Hematopoietic multipotent progenitor cell treated with erythropoietin and hydrocortisone succinate and interleukin-3 and kit ligand, for 8 days (in vitro differentiated cells): ENCODE measurements at regions not wholly inside any gene's neighbourhood (a gene's known extent, or its start where the extent isn't known, plus 50 kb on each side); places are given as distances from the start of the nearest gene placed in this dataset.
A peak's percentile ranks its signal among the peaks of the same experiment; 100 is the strongest.

Source experiments
- DNase-seq: peaks from one replicate; pipeline ENCODE4 v3.0.0-alpha.2; 2015

GRCh38 chr2:204332706-204333105 lies 212.6 kb upstream of the PARD3B start:
- no peak for DNase-seq

GRCh38 chr2:204333861-204334260 lies 211.4 kb upstream of the PARD3B start:
- DNase-seq, result no peak

- no peak for DNase-seq
These were observed 209.7 kb upstream of the PARD3B start for GRCh38 chr2:204335451-204336058.

GRCh38 chr2:204336153-204336744 lies 209.0 kb upstream of the PARD3B start:
- DNase-seq, result no peak

GRCh38 chr2:204337638-204338037 lies 207.6 kb upstream of the PARD3B start:
- DNase-seq, result no peak

DNA sequence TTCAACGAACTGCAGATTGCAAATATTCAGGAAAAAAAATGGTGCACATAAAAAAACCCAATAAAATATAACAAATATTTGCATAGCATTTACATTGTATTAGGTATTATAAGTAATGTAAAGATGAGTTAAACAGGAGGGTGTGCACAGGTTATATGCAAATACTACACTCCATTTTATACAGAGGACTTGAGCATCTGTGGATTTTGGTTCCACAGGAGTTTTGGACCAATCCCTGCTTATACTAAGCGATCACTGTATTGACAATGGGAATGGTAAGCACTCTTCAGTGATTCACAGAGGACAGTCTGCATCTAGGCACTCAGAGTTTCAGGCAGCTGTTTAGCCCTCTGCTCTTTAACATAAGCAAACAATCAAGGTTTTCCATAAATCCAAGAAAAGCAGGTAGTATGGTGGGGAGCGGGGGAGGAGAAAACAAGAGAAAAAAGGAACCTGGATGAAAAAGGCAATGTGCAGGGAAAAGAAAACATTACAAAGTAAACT lies 206.0 kb upstream of the PARD3B start:
- no peak for DNase-seq

DNA sequence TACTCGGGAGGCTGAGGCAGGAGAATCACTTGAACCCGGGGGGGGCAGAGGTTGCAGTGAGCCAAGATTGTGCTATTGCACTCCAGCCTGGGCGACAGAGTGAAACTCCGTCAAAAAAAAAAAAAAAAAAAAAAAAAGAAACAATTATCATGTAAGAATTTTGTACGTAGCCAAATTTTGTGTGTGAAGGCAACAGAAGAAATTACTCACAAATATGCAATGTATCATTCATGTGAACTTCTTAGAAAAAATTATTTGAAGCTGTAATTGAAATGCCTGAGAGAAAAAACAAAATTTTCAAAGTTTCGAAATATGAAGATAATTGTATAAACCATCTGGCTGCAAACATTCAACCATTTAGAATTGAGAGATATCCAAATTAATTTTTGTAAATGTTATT lies 204.8 kb upstream of the PARD3B start:
- DNase-seq, result no peak

DNA sequence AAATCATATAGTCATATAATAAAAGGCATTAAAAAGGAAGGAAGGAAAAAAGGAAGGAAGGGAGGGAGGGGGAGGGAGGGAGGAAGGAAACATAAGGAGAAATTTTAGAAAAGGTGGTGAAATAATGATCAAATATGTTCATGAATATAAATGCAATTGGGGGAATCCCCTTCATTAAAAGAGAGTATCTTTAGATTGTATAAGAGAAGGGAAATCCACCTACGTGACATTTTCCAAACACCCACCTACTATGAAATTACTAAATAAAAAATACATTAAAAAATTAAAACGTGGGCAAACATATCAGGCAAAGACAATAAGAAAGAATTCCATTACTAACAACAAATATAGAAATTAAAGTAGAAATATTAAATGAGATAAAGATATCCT lies 203.4 kb upstream of the PARD3B start:
- no peak for DNase-seq

DNA sequence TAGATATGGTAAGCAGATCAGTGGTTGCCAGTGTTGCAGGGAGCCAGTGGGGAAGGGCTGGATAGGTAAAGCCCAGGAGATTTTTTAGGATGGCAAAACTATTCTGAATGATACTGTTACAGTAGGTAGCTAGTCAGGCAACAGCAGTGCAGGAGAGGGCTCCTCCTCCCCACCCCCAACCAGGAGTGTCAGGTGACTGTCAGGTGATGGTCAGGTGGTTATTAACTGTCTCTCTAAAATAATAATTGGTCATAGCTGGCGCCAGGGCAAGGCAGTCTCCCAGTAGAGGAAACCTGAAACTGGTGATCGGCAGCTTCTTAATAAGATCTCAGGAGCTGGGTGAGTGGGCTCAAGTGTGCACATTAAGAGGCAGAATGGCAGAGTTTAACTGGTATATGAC lies 201.6 kb upstream of the PARD3B start:
- DNase-seq, result no peak

DNA sequence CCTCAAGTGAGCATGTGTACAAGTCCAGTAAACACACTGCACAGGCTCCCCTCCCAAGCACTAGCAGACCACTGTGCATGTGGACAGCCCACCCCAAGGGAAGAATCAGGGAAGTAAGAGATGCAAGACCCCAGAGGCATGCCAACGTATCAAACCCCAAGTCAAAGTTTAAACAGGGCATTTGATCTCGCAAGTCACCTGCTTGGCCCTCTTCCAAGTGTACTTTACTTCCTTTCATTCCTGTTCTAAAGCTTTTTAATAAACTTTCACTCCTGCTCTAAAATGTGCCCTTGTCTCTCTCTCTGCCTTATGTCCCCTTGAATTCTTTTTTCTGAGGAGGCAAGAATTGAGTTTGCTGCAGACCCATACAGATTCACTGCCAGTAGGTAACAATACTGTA lies 201.2 kb upstream of the PARD3B start:
- DNase-seq, result no peak

DNA sequence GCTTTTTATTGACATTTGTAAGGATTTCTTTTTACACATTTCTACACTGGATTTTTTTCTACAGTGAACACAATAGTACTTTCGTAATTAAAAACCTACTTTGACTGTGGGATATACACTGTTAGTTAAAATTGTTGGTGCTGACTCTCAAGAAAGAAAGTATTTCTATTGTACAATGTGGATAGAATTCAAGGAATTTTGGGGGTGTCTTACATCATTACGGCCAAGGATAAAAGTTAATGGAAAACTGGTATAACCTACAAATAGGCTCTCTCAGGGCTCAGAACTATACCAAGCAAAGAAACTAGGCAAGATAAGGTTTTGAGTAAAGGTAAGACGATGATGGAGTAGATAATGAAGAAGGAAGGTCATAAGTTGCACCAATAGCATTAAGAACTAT lies 198.4 kb upstream of the PARD3B start:
- no peak for DNase-seq

GRCh38 chr2:204353823-204354222 lies 191.5 kb upstream of the PARD3B start:
- DNase-seq, result no peak

- DNase-seq, result peak; percentile 56
These were observed 190.8 kb upstream of the PARD3B start for GRCh38 chr2:204354442-204354856.

DNA sequence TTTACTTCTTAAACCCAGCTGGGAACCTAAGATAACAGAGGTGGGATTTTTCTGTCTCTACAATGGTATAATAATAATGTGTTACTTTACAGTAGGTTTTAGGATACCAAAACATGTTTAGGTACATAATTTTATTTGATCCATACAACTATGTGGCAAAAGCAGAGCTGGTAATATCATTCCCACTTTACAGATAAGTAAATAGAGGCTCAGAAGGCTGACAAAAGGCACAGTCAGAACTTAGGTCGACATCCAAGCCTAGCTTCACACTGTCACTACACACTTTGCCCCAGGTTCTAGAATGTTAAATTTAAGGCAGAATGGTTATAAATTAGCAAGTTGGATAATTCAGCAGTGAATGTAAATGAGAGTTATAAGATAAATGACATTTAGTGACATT lies 189.6 kb upstream of the PARD3B start:
- no peak for DNase-seq

- DNase-seq, result no peak
These were observed 189.1 kb upstream of the PARD3B start for GRCh38 chr2:204356151-204356641.

DNA sequence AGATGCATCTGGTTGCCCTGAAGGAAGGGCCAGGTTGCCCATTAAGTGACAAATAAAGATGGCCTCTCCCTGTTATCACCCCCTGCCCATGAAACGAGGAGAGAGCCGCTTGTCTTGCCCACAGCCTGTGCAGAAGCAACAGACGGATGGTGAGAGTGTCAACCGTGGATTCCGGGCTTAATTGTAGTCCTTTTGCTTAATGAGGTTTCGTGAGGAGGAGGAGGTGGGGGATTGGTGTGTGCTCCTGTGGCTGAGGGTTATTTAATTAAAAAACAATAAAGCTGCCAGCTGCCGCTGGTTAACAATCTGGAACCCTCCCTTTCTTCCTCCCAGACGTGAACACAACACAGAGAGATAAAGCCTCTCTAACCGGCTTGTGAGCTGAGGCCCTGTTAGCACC lies 188.0 kb upstream of the PARD3B start:
- no peak for DNase-seq

GRCh38 chr2:204359076-204359475 lies 186.2 kb upstream of the PARD3B start:
- no peak for DNase-seq

DNA sequence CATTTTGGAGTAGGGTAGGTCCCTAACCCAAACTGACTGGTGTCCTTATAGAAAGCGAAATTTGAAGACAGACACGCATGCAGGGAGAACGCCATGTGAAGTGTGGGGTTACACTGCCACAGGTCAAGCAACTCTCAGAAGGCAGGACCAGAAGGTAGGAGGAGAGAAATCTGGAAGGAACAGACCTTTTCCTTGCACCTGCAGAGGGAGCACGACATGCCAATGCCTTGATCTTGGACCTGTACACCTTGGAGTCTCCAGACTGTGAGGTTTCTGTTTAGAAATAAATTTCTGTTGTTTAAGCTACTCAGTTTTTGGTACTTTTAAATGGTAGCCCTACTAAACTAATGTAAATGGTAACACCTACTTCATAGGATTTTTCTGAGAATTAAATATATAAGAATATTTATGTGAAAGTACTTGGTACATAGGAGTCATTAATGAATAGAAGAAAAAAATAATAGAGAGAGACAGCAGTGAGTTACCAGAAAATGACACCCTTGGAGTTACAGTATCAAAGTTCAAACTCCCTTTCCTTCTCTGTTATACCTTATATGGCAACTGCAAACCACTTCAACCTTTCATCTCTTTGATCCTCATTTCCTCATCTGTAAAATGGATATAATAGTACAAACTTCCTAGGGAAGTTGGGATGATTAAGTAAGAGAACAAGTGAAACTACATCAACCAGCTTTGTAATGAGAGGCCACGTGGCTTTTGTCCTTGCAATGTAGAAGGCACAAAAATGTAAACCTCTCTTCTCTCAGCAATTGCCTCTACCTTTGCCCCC lies 184.9 kb upstream of the PARD3B start:
- no peak for DNase-seq

DNA sequence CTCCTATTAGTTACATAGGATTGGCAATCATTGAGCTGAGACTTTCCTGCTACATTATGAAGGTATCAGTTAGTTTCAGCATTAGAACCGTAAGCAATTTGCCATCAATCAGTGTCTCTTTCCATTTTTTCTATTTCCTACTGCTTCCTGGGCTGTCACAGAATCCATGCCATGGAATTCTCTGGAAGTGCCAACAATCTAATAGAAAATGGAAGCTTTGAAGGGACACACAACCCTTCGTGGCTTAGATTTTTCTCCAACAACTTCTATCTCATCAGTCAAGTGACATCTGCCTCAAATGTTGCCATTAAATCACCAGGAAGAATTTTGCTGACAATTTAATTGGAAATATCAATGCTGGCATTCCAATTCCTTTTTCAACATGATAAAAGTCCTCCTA lies 183.5 kb upstream of the PARD3B start:
- DNase-seq, result no peak

DNA sequence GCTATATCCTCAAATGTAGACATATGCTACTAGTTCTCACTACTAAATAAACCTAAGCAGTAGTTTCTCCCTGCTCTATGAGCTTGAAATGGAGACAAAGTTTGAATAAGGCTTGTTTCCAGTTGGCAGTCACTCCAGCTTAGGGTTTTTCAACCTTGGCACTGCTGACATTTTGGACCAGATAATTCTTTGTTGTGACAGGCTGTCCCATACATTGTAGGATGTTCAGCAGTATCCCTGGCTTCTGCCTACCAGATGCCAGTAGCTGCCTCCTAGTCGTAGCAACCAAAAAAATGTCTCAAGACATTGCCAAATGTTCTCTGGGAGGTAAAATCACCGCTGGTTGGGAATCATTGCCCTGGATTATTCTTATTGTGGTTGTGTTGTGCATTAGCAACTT lies 182.7 kb upstream of the PARD3B start:
- no peak for DNase-seq

- no peak for DNase-seq
These were observed 181.8 kb upstream of the PARD3B start for GRCh38 chr2:204363513-204363912.

DNA sequence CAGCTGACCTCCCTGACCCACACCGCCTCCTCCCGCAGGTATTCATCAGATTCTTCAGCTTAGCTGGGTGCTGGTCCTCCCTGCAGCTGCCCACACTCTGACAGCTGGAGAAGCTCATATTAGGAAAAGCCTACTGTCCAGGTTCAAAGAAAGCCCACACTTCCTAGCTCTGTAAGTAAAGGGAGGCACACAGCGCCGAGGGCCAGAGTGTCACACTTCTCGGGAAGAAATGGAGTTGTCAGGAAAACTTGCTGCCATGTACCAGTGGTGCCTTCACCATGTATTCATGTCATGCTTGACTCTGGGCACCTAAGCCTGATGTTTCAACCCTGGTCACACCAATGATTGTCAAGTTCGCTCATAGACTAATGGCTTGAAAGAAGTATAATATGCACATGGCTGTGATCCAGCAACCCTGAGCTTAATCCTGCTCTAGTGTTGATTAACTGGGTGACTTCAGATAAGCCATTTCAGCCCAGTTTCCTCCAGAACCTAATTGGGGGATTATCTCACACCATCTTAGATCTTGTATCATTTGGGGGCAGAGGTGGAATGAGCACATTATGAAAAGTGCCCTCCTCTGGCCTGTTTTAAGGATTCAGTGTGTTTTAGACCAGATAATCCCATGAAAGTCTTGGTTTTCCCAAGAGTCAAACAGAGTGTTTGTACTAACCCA lies 180.3 kb upstream of the PARD3B start:
- no peak for DNase-seq

DNA sequence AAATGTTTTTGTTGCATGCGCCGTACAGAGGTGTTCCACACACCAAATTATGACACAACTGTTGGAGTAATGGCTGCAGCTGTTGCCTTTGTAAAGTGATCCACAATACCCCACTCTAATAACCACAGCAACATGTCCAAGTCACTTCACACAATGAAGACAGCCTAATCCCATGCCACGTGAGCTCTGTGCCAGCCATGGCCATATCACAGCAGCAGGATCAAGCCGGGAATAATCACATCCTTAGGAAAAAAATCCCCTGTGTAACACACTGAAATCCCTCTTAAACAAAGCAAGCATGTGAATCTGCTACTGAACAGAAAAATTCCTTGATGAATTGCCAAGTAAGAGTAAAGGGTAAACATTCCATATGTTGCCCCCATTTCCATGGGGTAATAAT lies 179.5 kb upstream of the PARD3B start:
- no peak for DNase-seq

DNA sequence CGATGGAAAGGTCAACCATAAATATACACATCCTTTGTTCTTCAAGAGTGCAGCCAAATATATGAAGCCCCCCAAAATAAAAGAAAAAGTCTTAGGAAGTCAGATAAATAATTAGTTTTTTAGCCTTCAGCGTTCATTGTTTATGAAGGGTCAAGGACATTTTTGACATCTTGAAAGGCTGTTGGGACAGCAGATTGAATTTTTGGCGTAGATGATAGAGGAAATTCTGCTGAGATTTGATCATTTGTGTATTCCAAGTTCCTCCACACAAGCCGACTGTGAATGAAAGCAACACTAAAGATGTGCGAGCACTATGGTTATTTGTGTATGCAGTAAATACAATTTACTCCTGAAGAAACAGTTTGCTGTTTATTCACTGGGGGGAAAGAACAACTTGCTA lies 177.8 kb upstream of the PARD3B start:
- DNase-seq, result no peak
